IMR-90 (cell line): ENCODE measurements at regions not wholly inside any gene's neighbourhood (a gene's known extent, or its start where the extent isn't known, plus 50 kb on each side); places are given as distances from the start of the nearest gene placed in this dataset.

Source experiments
- ATAC-seq: fragments of 200-7000 bp; cut with Tn5 transposase; 2 replicates; pipeline ENCODE4 v1.9.1; 2020; ENCODE audit warnings: low read depth, mild to moderate bottlenecking, moderate library complexity
- BruUV-seq: library from RNA; stranded (reverse); fragments of 400-500 nt; replicated peaks from 2 replicates; lab custom pipeline; 2021; lab: Mats Ljungman, UMichigan
- CTCF ChIA-PET: fragments of 300-600 bp; formaldehyde crosslinking; extraction: SDS; loops from one replicate; lab custom pipeline; 2021; ENCODE audit warnings: antibody characterized with exemption; lab: Yijun Ruan, JAX
- POLR2A ChIA-PET: fragments of 300-600 bp; sonication (Branson Sonifier 250); formaldehyde crosslinking; loops from one replicate; lab custom pipeline; 2022; ENCODE audit warnings: antibody characterized with exemption; ENCODE audit not compliant: unreplicated experiment; lab: Charles Lee
- DNase-seq: peaks from one replicate; pipeline ENCODE4 v3.0.0; 2013
- H2AFZ ChIP-seq: replicated peaks from 2 replicates; pipeline ENCODE3; 2013; ENCODE audit warnings: low read length, mild to moderate bottlenecking; ENCODE audit not compliant: poor library complexity
- H2AK5ac ChIP-seq: 2 replicates; pipeline ENCODE4 v1.6.1; 2013; ENCODE audit warnings: low read depth, low read length, inconsistent platforms
- H2AK9ac ChIP-seq: replicated peaks from 2 replicates; pipeline ENCODE3; 2013; ENCODE audit warnings: mild to moderate bottlenecking, low read depth, low read length, moderate library complexity; ENCODE audit not compliant: poor library complexity
- H2BK120ac ChIP-seq: 2 replicates; pipeline ENCODE4 v1.6.1; 2013; ENCODE audit warnings: low read depth, low read length, inconsistent platforms
- H2BK15ac ChIP-seq: 3 replicates; pipeline ENCODE4 v1.6.1; 2013; ENCODE audit warnings: low read depth, low read length, inconsistent platforms
- H2BK20ac ChIP-seq: 2 replicates; pipeline ENCODE4 v1.6.1; 2013; ENCODE audit warnings: low read depth, mild to moderate bottlenecking, inconsistent platforms, low read length, moderate library complexity
- H2BK5ac ChIP-seq: 2 replicates; pipeline ENCODE4 v1.6.1; 2013; ENCODE audit warnings: mild to moderate bottlenecking, low read depth, low read length, inconsistent platforms; ENCODE audit not compliant: poor library complexity, severe bottlenecking
- H3K14ac ChIP-seq: replicated peaks from 2 replicates; pipeline ENCODE4 v1.6.1; 2013; ENCODE audit warnings: low read depth, low read length, inconsistent platforms
- H3K18ac ChIP-seq: 2 replicates; pipeline ENCODE4 v1.6.1; 2013; ENCODE audit warnings: low read depth, low read length, control low read depth
- H3K23ac ChIP-seq: 2 replicates; pipeline ENCODE4 v1.6.1; 2013; ENCODE audit warnings: low read depth, low read length, inconsistent platforms
- H3K27ac ChIP-seq: 2 replicates; pipeline ENCODE4 v1.5.1; 2013; ENCODE audit warnings: mild to moderate bottlenecking, control low read depth, low read length; ENCODE audit not compliant: insufficient read depth
- H3K27me3 ChIP-seq: 2 replicates; pipeline ENCODE4 v1.6.1; 2013; ENCODE audit warnings: low read length; ENCODE audit not compliant: control insufficient read depth, insufficient read depth
- H3K36me3 ChIP-seq: 2 replicates; pipeline ENCODE4 v1.6.1; 2013; ENCODE audit warnings: low read length, mixed read lengths; ENCODE audit not compliant: control insufficient read depth, insufficient read depth
- H3K4ac ChIP-seq: 2 replicates; pipeline ENCODE4 v1.6.1; 2013; ENCODE audit warnings: low read depth, low read length, inconsistent platforms
- H3K4me1 ChIP-seq: 2 replicates; pipeline ENCODE4 v1.6.1; 2013; ENCODE audit warnings: low read length, mixed read lengths; ENCODE audit not compliant: control insufficient read depth, insufficient read depth
- H3K4me2 ChIP-seq: 2 replicates; pipeline ENCODE4 v1.6.1; 2013; ENCODE audit warnings: low read depth, mild to moderate bottlenecking, control low read depth, low read length, moderate library complexity
- H3K4me3 ChIP-seq: 2 replicates; pipeline ENCODE4 v1.5.1; 2013; ENCODE audit warnings: low read depth, mild to moderate bottlenecking, control low read depth, low read length, moderate library complexity; ENCODE audit not compliant: insufficient read depth
- H3K56ac ChIP-seq: 2 replicates; pipeline ENCODE4 v1.6.1; 2013; ENCODE audit warnings: low read length, inconsistent platforms; ENCODE audit not compliant: insufficient read depth; ENCODE audit errors: extremely low read depth
- H3K79me1 ChIP-seq, 2 experiments: 2 replicates each; pipeline ENCODE4 v1.6.1; 2013; ENCODE audit warnings: low read length in 2 of 2, inconsistent platforms in 1 of 2, low read depth in 1 of 2
- H3K9ac ChIP-seq: 2 replicates; pipeline ENCODE4 v1.6.1; 2013; ENCODE audit warnings: low read depth, low read length, control low read depth
- H3K9me1 ChIP-seq: 2 replicates; pipeline ENCODE4 v1.6.1; 2013; ENCODE audit warnings: low read length, inconsistent platforms; ENCODE audit not compliant: insufficient read depth
- H3K9me3 ChIP-seq: 2 replicates; pipeline ENCODE4 v1.6.1; 2013; ENCODE audit warnings: low read length; ENCODE audit not compliant: control insufficient read depth, insufficient read depth
- H4K20me1 ChIP-seq: 2 replicates; pipeline ENCODE4 v1.6.1; 2013; ENCODE audit warnings: low read length, inconsistent platforms; ENCODE audit not compliant: insufficient read depth
- H4K5ac ChIP-seq: 2 replicates; pipeline ENCODE4 v1.6.1; 2013; ENCODE audit warnings: mild to moderate bottlenecking, low read depth, low read length, control low read depth
- H4K8ac ChIP-seq, 2 experiments: 2 replicates each; pipeline ENCODE4 v1.6.1; 2013; ENCODE audit warnings: low read depth in 2 of 2, low read length in 2 of 2, control low read depth in 1 of 2, inconsistent platforms in 1 of 2
- H4K91ac ChIP-seq: 2 replicates; pipeline ENCODE4 v1.6.1; 2013; ENCODE audit warnings: low read depth, low read length, inconsistent platforms; ENCODE audit not compliant: insufficient read depth
- BHLHE40 ChIP-seq: fragments of 150-350 bp; IDR thresholded peaks from 2 replicates; pipeline ENCODE4 v1.6.1; 2016; ENCODE audit warnings: mild to moderate bottlenecking, low read depth, low read length
- CEBPB ChIP-seq: IDR thresholded peaks from 2 replicates; pipeline ENCODE4 v1.6.1; 2012; ENCODE audit warnings: low read depth, low read length, improper control_type of control experiment
- MAFK ChIP-seq: IDR thresholded peaks from 2 replicates; pipeline ENCODE4 v1.6.1; 2012; ENCODE audit warnings: low read depth, low read length, improper control_type of control experiment
- MAZ ChIP-seq: IDR thresholded peaks from 2 replicates; pipeline ENCODE4 v1.6.1; 2012; ENCODE audit warnings: low read depth, mild to moderate bottlenecking, low read length, improper control_type of control experiment, moderate library complexity, borderline replicate concordance
- MXI1 ChIP-seq: IDR thresholded peaks from 2 replicates; pipeline ENCODE4 v1.6.1; 2012; ENCODE audit warnings: low read depth, mild to moderate bottlenecking, low read length, moderate library complexity, borderline replicate concordance
- NFE2L2 ChIP-seq: fragments of 150-350 bp; IDR thresholded peaks from 2 replicates; pipeline ENCODE4 v1.6.1; 2016; ENCODE audit warnings: low read depth, mild to moderate bottlenecking, low read length
- POLR2A ChIP-seq: IDR thresholded peaks from 2 replicates; pipeline ENCODE4 v1.6.1; 2012; ENCODE audit warnings: mild to moderate bottlenecking, low read depth, low read length
- RCOR1 ChIP-seq: IDR thresholded peaks from 2 replicates; pipeline ENCODE4 v1.6.1; 2012; ENCODE audit warnings: mild to moderate bottlenecking, low read length, improper control_type of control experiment; ENCODE audit not compliant: insufficient replicate concordance
- RFX5 ChIP-seq: IDR thresholded peaks from 2 replicates; pipeline ENCODE4 v1.8.0; 2012; ENCODE audit warnings: low read depth, mild to moderate bottlenecking, low read length, moderate library complexity
- USF2 ChIP-seq: fragments of 150-350 bp; IDR thresholded peaks from 2 replicates; pipeline ENCODE4 v1.6.1; 2017; ENCODE audit warnings: mild to moderate bottlenecking, antibody characterized with exemption, low read length, low read depth
- WGBS, 2 experiments: methylation state at CpG; one replicate each; pipeline versions ENCODE4 v1.1.5 to v1.1.7; 2013; ENCODE audit warnings: missing lambda C conversion rate in 2 of 2; ENCODE audit not compliant: insufficient read length in 1 of 2; ENCODE audit errors: extremely low coverage in 2 of 2; 5-methylcytosine and 5-hydroxymethylcytosine counted together
- dilution Hi-C: fragments of 300-500 bp; cut with HindIII; formaldehyde crosslinking; loops from one replicate; pipeline ENCODE4 v1.14.3; 2018; ENCODE audit warnings: low sequenced_read_pairs; ENCODE audit not compliant: unreplicated experiment
- in situ Hi-C: fragments of 300-500 bp; cut with MboI; formaldehyde crosslinking; loops from 3 replicates; pipeline ENCODE4 v1.14.3; 2019; ENCODE audit warnings: low sequenced_read_pairs, inconsistent platforms, mixed read lengths
- intact Hi-C: fragments of 100-400 bp; cut with micrococcal nuclease; formaldehyde crosslinking; loops from 2 replicates; pipeline ENCODE4 v1.10.0; 2022
- TF ChIP-seq, protein P1 (sequence below): fragments of 150-350 bp; IDR thresholded peaks from 2 replicates; pipeline ENCODE4 v1.6.1; 2016; ENCODE audit warnings: low read depth, mild to moderate bottlenecking, low read length, moderate library complexity, borderline replicate concordance

- H3K36me3 ChIP-seq, result no peaks in the 10 kb centered on the region
- H2BK20ac ChIP-seq, result no peak overlapping the region
- H3K79me1 ChIP-seq, result no peaks in the 10 kb centered on the region
- no peak overlapping the region for H3K23ac ChIP-seq
- H3K56ac ChIP-seq, result no peak overlapping the region
- no peak overlapping the region for H3K27ac ChIP-seq
- H4K20me1 ChIP-seq, result no peaks in the 10 kb centered on the region
- H4K5ac ChIP-seq, result no peak overlapping the region
- H3K9ac ChIP-seq, result no peak overlapping the region
- H3K9me3 ChIP-seq, result peaks cover 4% of the 10 kb centered on the region; the same call in 1 of the 2 replicates
- dilution Hi-C loops (no loop called here), intact Hi-C loops (no loop called here), in situ Hi-C loops (no loop called here)
- no peaks in the 10 kb centered on the region for H3K27me3 ChIP-seq
- no peak overlapping the region for H2AK9ac ChIP-seq
- H3K18ac ChIP-seq, result no peak overlapping the region
- H4K8ac ChIP-seq, result no peak overlapping the region
- H3K4me2 ChIP-seq, result no peak overlapping the region
- no peak overlapping the region for H2BK120ac ChIP-seq
- no peak overlapping the region for H2AFZ ChIP-seq
- H3K4ac ChIP-seq, result no peak overlapping the region
- TF ChIP-seq RFX5 (no peak), MAZ (no peak), MXI1 (no peak), CEBPB (no peak), NFE2L2 (no peak), BHLHE40 (no peak), USF2 (no peak), POLR2A (no peak), MAFK (no peak), RCOR1 (no peak)
- TF ChIP-seq, protein P1, sequence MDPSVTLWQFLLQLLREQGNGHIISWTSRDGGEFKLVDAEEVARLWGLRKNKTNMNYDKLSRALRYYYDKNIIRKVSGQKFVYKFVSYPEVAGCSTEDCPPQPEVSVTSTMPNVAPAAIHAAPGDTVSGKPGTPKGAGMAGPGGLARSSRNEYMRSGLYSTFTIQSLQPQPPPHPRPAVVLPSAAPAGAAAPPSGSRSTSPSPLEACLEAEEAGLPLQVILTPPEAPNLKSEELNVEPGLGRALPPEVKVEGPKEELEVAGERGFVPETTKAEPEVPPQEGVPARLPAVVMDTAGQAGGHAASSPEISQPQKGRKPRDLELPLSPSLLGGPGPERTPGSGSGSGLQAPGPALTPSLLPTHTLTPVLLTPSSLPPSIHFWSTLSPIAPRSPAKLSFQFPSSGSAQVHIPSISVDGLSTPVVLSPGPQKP, result no peak
- no peak overlapping the region for H2BK15ac ChIP-seq
- BruUV-seq, result no TSS peak
- H3K4me1 ChIP-seq, result no peaks in the 10 kb centered on the region
- DNase-seq, result no peak
- ChIA-PET POLR2A (no interaction called here), CTCF (no interaction called here)
- H2BK5ac ChIP-seq, result no peak overlapping the region
- no peak overlapping the region for H4K91ac ChIP-seq
- no peak overlapping the region for H3K4me3 ChIP-seq
- no peak overlapping the region for H3K14ac ChIP-seq
- H2AK5ac ChIP-seq, result no peak overlapping the region
- no peaks in the 10 kb centered on the region for H3K9me1 ChIP-seq
- 63% methylated on average over 2 of the region's 7 CpGs; no CpG with 5 or more reads in 1 of the 2 experiments for whole genome bisulfite sequencing, 2 experiments
- ATAC-seq, result no peak
Measured at GRCh38 chr1:105017587-105017986, 1267.9 kb downstream of the AMY1C start.
